Activated T-cell treated with anti-CD3 and anti-CD28 coated beads for 48 hours (primary cell): ENCODE measurements at regions not wholly inside any gene's neighbourhood (a gene's known extent, or its start where the extent isn't known, plus 50 kb on each side); places are given as distances from the start of the nearest gene placed in this dataset.
A peak's percentile ranks its signal among the peaks of the same experiment; 100 is the strongest.
"Not testable (repeated sequence)": the region's sequence is repeated elsewhere in the genome, so short reads cannot be mapped to it uniquely, and the experiment has no call there.

ENCODE experiments used
- DNase-seq: peaks from one replicate; pipeline ENCODE4 v3.0.0-alpha.2; 2020; ENCODE audit warnings: low read depth

- not testable (repeated sequence) for DNase-seq
Measured at GRCh38 chr2:94737145-94737544, 134.1 kb upstream of the TEKT4 start.

- not testable (repeated sequence) for DNase-seq
Measured at GRCh38 chr2:94737736-94738342, 133.4 kb upstream of the TEKT4 start.

GRCh38 chr2:94753466-94753998 lies 117.7 kb upstream of the TEKT4 start:
- no peak for DNase-seq

GRCh38 chr2:94758546-94758945 lies 112.7 kb upstream of the TEKT4 start:
- no peak for DNase-seq

- peak; percentile 6 for DNase-seq
Measured at GRCh38 chr2:94759211-94759610, 112.0 kb upstream of the TEKT4 start.

- no peak for DNase-seq
Measured at GRCh38 chr2:94762600-94762999, 108.6 kb upstream of the TEKT4 start.

- no peak for DNase-seq
Measured at GRCh38 chr2:94763318-94763717, 107.9 kb upstream of the TEKT4 start.

GRCh38 chr2:94764331-94764730 lies 106.9 kb upstream of the TEKT4 start:
- DNase-seq: peak; percentile 7

- no peak for DNase-seq
Measured at GRCh38 chr2:94767336-94767735, 103.9 kb upstream of the TEKT4 start.

- DNase-seq: no peak
Measured at GRCh38 chr2:94769733-94770132, 101.5 kb upstream of the TEKT4 start.

- no peak for DNase-seq
Measured at GRCh38 chr2:94774851-94775250, 96.4 kb upstream of the TEKT4 start.

GRCh38 chr2:94776036-94776435 lies 95.2 kb upstream of the TEKT4 start:
- DNase-seq: no peak

- not testable (repeated sequence) for DNase-seq
Measured at GRCh38 chr2:94785105-94785504, 86.1 kb upstream of the TEKT4 start.

GRCh38 chr2:94786424-94786823 lies 84.8 kb upstream of the TEKT4 start:
- DNase-seq: not testable (repeated sequence)

GRCh38 chr2:94790169-94790568 lies 81.1 kb upstream of the TEKT4 start:
- not testable (repeated sequence) for DNase-seq

GRCh38 chr2:94797235-94797634 lies 74.0 kb upstream of the TEKT4 start:
- not testable (repeated sequence) for DNase-seq
